Central memory CD4-positive, alpha-beta T cell (primary cell): ENCODE measurements at regions not wholly inside any gene's neighbourhood (a gene's known extent, or its start where the extent isn't known, plus 50 kb on each side); places are given as distances from the start of the nearest gene placed in this dataset.
A peak's percentile ranks its signal among the peaks of the same experiment; 100 is the strongest.
"Not testable (repeated sequence)": the region's sequence is repeated elsewhere in the genome, so short reads cannot be mapped to it uniquely, and the experiment has no call there.

Experiments
- DNase-seq: peaks from one replicate; pipeline ENCODE4 v3.0.0; 2022

DNA sequence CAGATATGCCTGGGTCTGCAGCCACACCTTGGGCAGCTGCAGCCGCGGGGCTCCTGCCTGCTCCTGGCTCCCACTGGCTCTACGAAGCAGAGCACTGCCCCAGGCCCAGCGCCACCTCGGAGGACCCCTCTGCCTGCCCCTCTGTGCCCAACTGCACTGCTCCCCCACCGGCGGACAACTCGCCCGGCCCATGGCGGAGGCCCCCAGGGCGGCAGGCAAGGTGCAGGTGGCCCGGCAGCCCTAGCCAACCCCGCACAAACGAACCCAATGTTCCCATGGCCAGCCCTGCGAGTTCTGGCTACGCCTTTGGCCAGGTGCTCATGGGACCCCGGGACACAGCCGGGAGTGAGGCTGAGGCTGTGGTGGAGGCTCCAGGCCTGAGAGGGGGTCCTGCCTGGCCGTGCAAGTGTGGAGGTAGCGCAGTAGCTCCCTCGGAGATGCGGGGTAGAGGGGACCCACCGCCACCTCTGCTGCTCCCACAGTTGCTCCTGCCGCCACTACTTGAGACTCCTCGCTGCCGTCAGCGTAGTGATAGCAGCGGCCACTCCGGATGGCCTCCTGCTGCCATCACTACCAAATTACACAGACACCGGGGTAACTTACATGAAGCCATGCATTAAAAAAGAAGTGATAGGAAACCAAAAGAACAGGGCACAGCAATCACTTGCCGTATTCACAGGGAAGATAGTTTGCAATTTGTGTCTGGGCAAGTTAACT, 97.3 kb upstream of the SP4 start:
- no peak for DNase-seq

DNA sequence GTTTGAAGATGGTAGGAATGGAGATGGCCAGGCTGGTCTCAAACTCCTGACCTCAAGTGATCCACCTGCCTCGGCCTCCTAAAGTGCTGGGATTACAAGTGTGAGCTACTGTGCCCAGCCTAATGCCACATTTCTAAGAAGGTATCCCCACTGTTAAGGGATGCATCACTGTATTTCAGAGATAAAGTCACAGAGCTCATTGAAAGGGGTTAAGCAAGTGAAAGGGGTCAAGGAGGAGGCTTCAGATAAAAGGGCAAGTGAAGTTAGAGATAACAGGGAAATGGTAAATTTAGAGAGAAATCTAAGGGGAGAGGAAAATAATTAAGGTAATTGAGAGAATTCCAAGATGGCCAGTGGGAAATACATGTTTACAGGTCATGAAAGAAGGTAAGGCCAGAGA, 93.0 kb upstream of the SP4 start:
- DNase-seq, result no peak

DNA sequence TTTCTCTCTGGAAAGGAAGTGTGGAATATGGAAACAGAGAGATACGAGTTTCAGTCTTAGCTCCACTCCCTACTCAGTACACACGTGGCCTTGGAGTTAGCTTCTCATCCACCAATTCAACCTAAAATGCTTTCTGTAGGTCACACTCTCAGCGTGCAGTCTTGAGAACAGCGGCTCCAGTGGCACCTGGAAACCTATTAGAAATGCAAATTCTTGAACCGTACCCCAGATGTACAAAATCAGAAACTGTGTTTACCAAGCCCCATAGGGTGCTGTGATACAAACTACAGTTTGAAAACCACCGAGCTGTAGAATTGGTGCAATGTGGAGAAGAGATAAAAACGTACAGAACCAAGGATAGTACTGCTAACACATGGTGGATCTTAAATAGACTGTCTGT, 91.1 kb upstream of the SP4 start:
- DNase-seq, result no peak

DNA sequence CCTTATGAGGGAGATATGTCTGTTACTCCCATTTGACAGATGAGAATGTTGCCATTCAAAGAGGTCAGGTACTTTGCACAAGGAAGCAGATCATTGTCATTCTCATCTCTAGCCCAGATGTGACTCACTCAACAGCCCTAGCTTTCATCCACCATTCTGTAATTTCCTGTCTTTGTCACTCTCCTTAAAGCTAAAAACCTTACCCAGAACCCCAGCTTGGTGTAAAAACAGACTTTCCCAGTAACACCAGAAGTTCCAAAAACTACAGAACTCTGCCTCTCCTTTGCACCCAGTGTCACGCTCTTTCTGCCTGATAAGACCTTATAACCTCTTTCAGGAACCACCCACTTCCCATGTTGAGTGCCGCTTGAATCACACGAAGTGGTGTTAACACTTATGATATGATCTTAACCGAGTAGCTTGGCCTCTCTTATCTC, 89.1 kb upstream of the SP4 start:
- DNase-seq, result peak; percentile 31

DNA sequence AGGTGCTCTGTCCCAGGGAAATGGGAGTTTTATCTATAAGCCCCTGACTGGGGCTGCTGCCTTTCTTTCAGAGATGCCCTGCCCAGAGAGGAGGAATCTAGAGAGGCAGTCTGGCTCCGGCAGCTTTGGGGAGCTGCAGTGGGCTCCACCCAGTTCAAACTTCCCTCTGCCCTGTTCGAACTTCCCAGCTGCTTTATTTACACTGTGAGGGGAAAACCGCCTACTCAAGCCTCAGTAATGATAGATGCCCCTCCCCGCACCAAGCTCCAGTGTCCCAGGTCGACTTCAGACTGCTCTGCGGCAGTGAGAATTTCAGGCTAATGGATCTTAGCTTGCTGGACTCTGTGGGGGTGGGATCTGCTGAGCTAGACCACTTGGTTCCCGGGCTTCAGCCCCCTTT, 83.0 kb upstream of the SP4 start:
- not testable (repeated sequence) for DNase-seq

DNA sequence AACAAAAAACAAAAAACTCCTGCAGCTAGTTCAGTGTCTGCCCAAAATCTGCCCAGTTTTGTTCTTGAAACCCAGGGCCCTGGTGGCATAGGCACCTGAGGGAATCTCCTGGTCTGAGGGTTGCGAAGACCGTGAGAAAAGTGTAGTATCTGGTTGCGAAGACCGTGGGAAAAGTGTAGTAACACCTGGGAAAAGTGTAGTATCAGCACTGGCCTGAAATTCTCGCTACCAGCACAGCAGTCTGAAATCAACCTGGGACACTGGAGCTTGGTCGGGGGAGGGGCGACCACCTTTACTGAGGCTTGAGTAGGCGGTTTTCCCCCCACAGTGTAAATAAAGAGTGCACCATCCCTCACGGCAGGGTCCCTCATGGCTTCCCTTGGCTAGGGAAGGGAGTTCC, 82.5 kb upstream of the SP4 start:
- DNase-seq, result no peak

DNA sequence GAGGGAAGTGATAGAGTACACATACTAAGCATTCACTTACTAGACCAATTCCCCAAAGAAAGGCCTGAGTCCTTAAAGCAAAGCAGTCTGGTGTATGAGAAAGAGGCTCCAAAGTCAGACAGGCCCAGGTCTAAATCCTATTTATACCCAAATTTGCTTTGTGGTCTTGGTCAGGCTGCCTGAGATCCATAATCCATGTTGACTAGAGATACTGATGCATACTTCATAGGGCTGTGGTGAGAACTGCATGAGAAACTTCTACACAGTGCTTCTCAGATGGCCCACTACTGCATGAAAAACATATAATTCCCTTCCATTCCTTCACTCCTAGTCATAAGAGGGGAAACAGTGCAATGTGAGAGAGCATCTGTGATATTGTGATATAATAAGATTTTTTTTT, 81.6 kb upstream of the SP4 start:
- DNase-seq, result no peak

DNA sequence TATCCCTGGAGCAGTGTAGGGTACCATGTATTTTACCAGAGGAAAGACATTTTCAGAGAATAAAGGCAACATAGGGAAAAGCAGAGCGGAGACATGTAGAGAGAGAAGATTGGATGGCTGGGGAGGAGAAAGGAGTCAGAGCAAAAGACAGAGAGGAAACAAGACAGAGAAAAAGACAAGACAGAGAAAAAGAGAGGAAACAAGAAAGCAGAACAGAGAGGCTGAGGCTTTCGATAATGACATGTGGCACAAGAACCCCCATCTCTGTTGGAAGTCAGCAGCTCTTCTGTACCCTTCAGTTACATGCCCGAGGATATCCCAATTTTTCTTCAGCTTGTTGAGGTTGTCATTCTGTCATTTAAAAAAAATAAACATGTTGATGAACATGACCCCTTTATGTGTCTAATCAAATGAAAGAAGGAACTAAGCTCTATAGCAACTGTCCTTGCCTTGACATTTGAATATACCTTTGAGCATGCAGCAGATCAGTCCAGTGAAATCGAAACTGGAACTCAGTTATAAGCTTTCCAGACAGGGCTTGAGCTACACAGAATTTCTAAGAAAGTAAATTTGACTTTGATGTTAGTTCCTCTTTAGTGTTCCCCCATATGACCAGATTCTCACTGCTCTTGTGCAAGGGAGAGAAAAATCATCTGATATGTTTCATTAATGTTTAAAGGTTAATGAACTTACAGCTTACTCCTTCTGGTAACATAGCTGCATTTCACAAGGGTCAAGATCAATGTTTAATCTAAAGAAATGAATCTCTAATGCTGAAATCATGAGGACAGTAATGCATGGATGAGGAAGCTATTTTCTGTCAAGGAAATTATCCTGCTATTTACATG, 75.1 kb upstream of the SP4 start:
- DNase-seq, result peak; percentile 41

DNA sequence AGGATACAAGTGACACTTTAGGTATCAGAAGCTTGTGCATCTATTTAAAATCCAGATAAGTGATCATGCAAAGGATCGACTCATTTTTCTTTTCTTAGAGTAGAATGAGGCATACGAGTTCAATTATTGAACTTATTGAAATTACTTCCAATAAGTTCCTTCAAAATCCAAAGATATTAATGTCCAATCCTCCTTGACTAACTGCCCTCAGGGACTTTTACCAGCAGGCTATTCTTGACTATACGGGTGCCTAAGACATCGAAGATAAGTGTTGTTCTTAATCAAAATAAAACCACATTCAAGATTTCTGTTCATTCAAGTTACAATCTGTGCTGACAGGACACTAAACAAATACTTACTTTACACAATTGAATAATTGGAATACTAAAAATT, 74.5 kb upstream of the SP4 start:
- no peak for DNase-seq

DNA sequence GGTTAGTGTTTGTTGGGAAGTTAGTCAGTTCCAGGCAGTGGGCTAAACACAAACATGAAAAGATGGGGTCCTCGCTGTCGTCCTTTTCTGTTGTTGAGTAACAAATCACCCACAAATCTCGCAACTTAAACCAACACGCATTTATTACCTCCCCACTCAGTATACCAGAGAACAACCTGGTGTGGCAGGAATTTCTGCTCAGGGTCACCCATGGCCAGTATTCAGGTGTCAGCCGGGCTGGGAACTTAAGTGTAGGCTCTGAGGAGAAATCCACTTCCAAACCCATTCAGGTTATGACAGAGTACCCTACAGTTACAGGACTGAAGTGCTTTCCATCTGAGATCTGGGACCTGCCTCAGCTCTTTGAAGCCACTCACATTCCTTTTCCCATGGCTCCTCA, 73.6 kb upstream of the SP4 start:
- no peak for DNase-seq

DNA sequence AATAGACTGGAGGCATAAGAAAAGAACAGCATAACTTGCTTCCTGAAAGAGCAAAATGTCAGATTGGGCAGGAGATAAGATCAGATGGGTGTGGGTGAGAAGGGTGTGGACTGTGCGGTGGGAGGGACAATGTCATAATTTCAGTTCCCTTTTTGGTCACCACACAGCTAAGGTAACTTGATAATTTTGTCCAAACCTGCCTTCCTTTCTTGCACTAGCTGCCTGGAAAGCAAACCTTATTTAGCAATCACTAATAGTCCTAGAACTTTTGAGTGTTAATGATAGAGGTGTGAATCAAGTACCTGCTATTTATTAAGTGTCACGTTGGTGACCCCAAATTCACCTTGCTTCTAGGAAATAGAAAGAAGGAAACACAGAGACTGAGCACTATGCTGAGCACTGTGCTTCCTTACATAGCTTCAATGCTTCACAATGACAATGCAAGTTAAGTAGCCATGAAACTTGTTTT, 72.4 kb upstream of the SP4 start:
- peak; percentile 76 for DNase-seq

DNA sequence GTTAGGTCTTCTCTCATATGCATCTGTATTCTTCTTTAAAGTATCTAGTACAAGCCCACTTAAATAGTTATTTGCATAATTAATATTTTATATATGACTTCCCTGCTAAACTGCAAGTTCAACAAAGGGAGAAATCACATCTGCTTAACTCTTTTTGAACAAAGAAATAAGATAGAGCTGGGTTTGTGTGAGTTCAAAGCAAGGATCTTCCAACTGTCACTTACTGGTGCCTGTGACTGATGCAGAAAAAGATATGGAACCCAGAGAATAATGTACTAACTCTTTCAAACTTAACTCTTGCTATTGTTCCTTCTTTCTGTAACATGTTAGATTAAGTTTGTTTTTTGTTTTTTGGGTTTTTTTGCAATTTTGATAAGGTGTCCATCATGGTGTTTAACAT, 71.3 kb upstream of the SP4 start:
- no peak for DNase-seq

DNA sequence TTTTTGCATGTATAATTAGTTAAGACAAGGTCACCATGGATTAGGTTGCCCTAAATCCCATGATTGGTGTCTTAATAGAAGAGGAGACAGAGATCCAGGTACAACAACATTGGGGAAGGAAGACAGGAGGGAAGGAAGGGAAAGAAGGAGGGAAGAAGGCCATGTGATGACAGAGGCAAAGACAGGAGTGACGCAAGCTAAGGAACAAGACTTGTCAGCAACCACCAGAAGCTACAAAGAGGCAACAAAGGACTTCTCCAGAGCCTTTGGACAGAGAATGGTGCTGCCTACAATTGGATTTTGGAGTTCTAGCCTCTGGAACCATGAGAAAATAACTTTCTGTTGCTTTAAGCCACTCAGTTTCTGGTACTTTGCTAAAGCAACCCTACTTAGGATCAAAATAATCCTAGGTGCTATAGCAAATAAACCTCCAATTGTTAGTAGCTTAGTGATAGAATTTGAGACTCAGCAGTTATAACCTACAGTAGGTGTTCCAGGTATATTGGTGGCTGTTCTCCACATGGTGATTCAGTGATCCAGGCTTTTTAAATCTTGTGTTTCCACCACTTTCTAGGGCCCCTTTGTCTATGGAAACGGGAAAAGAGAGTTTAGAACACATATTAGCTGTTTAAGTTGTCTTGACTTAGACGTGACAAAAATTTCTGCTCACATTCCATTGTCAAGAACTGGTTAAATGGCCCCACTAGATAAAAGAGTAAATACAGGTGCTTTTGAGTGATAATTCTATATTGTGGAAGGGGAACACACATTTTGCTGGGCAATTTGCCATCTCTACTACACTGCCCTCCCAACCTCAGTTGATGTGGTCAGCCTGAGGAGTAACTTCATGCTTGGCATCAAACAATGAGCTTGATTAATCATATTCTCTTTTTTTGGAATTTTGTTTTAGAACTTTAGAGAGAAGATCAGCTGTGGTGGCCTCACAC, 70.5 kb upstream of the SP4 start:
- DNase-seq, result no peak

DNA sequence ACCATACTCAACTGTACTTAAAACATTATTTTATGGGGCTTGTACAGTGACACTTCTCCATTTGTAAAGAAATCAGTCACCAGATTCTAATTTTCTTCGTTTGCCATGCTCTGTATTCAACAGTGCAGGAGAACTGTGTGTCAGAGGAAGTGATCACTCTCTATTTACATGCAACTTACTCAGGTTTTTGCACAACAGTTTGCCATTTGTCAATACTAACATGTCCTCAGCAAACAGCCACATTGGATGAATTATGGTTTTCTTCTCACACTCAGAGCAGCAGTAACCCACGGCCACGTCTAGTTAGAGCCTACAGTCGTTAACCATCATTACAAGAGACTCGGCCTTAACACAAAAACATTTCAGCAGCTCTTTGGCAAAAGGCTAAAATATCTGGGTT, 69.2 kb upstream of the SP4 start:
- no peak for DNase-seq

DNA sequence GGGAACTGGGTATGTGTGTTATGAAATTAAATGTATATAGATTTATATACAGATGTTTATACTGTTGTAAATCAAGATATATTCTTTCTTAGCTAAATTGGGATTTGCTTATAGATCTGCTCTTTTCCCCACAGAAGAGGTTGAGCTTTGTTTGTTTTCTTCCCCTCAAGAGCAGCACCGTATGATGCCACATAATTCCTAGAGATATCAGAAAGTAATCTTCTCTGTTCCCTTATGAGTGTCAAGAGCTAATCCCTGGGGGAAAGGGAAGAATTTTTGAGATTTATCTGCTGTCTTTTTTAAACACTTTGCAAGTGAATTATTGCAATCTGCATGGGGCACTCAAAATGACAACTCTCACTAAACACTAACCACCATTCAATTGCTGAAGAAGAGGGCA, 68.7 kb upstream of the SP4 start:
- no peak for DNase-seq

DNA sequence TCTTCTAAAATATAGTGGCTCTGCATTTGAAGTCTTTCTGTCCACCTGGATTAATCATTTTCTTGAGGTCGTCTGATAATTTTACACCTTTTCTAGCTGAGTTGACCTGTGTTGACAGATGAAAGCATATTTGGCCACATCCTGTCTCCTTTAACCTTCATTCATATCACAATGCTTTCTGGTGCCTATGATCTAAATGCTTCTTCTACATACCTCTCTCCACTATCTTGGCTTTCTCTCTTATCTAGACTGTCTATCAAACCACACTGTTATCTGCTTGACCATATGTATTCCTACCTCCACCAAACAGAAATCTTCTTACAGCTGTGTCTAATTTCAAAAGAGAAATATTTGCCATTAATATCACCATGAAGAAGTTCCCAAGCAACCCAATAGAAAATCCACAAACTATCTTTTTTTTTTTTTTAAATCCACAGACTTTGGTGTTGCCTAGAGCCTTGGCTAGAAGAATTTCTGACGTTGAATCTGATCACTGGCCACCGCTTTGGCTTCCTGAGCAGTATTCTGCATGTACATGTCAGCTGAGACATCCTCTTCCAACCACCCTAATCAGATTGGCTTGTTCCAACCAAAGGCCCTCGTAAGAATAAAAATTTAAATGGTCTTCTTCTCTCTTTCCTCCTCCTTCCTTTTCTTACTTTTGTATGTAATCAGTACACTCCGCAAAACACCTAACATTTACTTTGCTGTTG, 66.3 kb upstream of the SP4 start:
- DNase-seq, result no peak

DNA sequence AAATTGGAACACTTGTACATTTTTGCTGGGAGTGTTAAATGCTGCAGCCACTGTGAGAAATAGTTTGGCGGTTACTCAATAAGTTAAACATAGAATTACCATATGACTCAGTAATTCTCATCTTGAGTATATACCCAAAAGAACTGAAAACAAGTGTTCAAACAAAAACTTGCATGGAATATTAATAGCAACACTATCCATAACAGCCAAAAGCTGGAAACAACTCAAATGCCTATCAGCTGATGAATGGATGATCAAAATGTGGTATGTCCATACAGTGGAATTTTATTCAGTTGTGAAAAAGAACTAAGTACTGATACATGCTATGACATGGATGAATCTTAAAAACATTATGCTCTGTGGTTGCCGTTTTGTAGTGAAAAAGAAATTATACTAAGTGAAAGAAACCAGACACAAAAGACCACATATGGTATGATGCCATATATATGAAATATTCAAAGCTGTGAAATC, 63.0 kb upstream of the SP4 start:
- DNase-seq, result no peak

DNA sequence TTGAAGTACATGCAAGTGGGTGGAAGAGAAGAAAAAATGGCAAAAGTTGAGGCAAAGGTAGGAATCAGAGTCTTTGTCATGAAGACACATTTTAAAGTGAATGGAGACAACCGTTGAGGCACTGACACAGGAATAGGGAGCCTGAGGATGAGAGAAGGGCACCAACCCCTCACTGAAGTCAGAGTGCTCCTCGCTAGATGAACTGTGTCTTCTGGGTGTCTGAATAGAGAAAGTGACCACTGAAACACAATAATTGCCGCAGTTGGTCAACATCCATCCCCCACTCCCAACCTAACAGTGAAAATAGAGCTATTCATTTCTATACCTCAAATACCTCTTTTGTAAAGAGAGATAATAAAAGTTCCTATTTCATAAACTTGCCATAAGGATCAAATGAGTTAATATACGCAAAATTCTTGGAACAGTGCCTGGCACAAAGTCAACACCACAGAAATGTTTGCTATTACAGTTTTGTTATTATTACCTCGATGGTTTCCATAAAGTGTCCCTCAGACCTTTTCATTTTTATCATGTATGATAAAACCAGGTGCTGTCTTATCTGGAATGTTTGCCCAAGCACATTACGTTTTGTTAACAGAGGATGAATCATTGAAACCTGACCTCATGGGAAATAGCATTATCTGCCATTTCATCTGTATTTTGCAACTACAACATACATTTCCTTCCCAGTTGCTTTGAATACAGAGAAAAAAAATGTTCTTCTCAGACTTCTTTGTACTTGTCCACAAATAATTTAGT, 61.8 kb upstream of the SP4 start:
- DNase-seq, result no peak

DNA sequence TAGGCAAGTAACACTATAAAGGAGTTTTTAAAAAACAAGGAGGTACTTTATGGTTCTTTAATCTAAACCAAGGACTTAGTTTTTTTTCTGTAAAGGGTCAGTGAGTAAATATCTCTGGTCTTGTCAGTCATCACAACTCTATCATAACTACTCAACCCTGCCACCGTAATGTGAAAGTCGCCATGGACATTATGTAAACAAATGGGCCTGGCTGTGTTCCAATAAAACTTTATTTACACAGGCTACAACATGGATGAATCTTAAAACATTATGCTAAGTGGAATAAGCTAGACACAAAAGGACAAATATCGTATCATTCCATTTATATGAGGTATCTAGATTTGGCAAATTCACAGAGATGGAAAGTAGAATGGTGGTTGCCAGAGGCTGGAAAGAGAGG, 60.8 kb upstream of the SP4 start:
- no peak for DNase-seq

DNA sequence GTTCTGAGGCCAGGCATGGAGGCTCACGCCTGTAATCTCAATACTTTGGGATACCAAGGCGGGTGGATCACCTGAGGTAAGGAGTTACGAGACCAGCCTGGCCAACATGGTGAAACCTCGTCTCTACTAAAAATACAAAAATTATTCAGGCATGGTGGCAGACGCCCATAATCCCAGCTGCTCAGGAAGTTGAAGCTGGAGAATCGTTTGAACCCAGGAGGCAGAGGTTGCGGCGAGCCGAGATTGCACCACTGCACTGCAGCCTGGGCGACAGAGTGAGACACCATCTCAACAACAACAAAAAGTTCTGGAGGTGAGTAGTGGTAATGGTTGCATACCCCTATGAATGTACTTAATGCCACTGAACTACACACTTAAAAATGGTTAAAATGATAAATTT, 60.3 kb upstream of the SP4 start:
- DNase-seq, result no peak

DNA sequence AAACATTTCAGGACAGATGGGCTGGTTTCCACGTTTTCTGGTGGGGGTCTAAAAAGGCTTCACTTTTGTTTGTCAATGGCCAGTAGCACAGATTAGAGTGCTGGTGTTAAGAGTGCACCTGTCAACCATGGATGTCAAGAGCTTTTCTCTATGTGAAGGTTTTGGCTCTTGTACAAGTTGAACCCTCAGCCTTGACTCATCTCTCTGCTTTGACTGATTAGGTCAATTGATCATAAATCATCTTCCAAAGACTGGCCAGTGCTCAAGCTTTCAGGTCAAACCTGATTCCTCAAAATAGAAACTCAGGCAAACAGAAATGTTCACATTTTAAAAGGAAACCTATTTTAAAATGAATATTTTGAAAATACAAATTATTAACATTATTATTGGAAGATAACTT, 59.6 kb upstream of the SP4 start:
- DNase-seq, result no peak
